Mesenchymal stem cell (in vitro differentiated cells and primary cell): ENCODE measurements at regions not wholly inside any gene's neighbourhood (a gene's known extent, or its start where the extent isn't known, plus 50 kb on each side); places are given as distances from the start of the nearest gene placed in this dataset.

ENCODE experiments used
- DNase-seq: peaks from one replicate; pipeline ENCODE4 v3.0.0-alpha.2; 2013
- H2AFZ ChIP-seq: one replicate; pipeline ENCODE4 v1.6.1; 2013; ENCODE audit warnings: low read depth, mild to moderate bottlenecking, control low read depth, inconsistent platforms, low read length, moderate library complexity
- H2AK5ac ChIP-seq: 2 replicates; pipeline ENCODE4 v1.6.1; 2013; ENCODE audit warnings: low read length, moderate library complexity, mild to moderate bottlenecking, inconsistent platforms; ENCODE audit not compliant: severe bottlenecking
- H2BK120ac ChIP-seq: one replicate; pipeline ENCODE4 v1.6.1; 2013; ENCODE audit warnings: low read depth, mild to moderate bottlenecking, inconsistent platforms, low read length, moderate library complexity
- H2BK12ac ChIP-seq, 2 experiments: one replicate each; pipeline ENCODE4 v1.6.1; 2013; ENCODE audit warnings: inconsistent platforms in 2 of 2, low read length in 2 of 2, mild to moderate bottlenecking in 2 of 2, moderate library complexity in 2 of 2, control low read depth in 1 of 2
- H2BK15ac ChIP-seq: one replicate; pipeline ENCODE4 v1.6.1; 2013; ENCODE audit warnings: mild to moderate bottlenecking, low read depth, inconsistent platforms; ENCODE audit not compliant: poor library complexity, severe bottlenecking
- H2BK5ac ChIP-seq: 2 replicates; pipeline ENCODE4 v1.6.1; 2013; ENCODE audit warnings: low read depth, mild to moderate bottlenecking, low read length, control low read depth, inconsistent platforms; ENCODE audit not compliant: poor library complexity, severe bottlenecking
- H3K14ac ChIP-seq, 2 experiments: one replicate each; pipeline ENCODE4 v1.6.1; 2013; ENCODE audit warnings: inconsistent platforms in 2 of 2, low read length in 2 of 2, control low read depth in 1 of 2, mild to moderate bottlenecking in 1 of 2, moderate library complexity in 1 of 2
- H3K18ac ChIP-seq, 2 experiments: one replicate each; pipeline ENCODE4 v1.6.1; 2013; ENCODE audit warnings: inconsistent platforms in 2 of 2, low read length in 2 of 2, control low read depth in 1 of 2, low read depth in 1 of 2, mild to moderate bottlenecking in 1 of 2
- H3K23ac ChIP-seq, 2 experiments: one replicate each; pipeline ENCODE4 v1.6.1; 2013; ENCODE audit warnings: inconsistent platforms in 2 of 2, low read length in 2 of 2, mild to moderate bottlenecking in 2 of 2, moderate library complexity in 2 of 2, control low read depth in 1 of 2
- H3K27ac ChIP-seq: 2 replicates; pipeline ENCODE4 v1.5.1; 2013; ENCODE audit warnings: mild to moderate bottlenecking, moderate library complexity, low read length, control low read depth, inconsistent platforms; ENCODE audit not compliant: poor library complexity, severe bottlenecking
- H3K27me3 ChIP-seq, 2 experiments: 2 replicates each; pipeline versions ENCODE4 v1.6.1 to v1.7.0; 2013; ENCODE audit warnings: low read length in 2 of 2, mild to moderate bottlenecking in 2 of 2, moderate library complexity in 2 of 2, control low read depth in 1 of 2, inconsistent platforms in 1 of 2; ENCODE audit not compliant: control insufficient read depth in 1 of 2, insufficient read depth in 1 of 2
- H3K36me3 ChIP-seq, 2 experiments: 2 replicates each; pipeline versions ENCODE4 v1.6.1 to v1.7.0; 2013; ENCODE audit warnings: low read length in 2 of 2, control low read depth in 1 of 2, inconsistent platforms in 1 of 2, low read depth in 1 of 2, mild to moderate bottlenecking in 1 of 2; ENCODE audit not compliant: insufficient read depth in 2 of 2, control insufficient read depth in 1 of 2
- H3K4ac ChIP-seq, 2 experiments: one replicate each; pipeline ENCODE4 v1.6.1; 2013; ENCODE audit warnings: inconsistent platforms in 2 of 2, low read length in 2 of 2, mild to moderate bottlenecking in 2 of 2, moderate library complexity in 2 of 2, control low read depth in 1 of 2, low read depth in 1 of 2
- H3K4me1 ChIP-seq: 2 replicates; pipeline ENCODE4 v1.6.1; 2013; ENCODE audit warnings: low read depth, low read length, control low read depth; ENCODE audit not compliant: control insufficient read depth, insufficient read depth
- H3K4me2 ChIP-seq: 2 replicates; pipeline ENCODE4 v1.6.1; 2013; ENCODE audit warnings: low read length, mild to moderate bottlenecking, inconsistent platforms; ENCODE audit not compliant: poor library complexity, severe bottlenecking
- H3K4me3 ChIP-seq, 2 experiments: 2 replicates each; pipeline versions ENCODE4 v1.5.1 to v1.7.0; 2013; ENCODE audit warnings: low read length in 2 of 2, mild to moderate bottlenecking in 2 of 2, control low read depth in 1 of 2, low read depth in 1 of 2; ENCODE audit not compliant: insufficient read depth in 1 of 2
- H3K79me1 ChIP-seq: replicated peaks from 2 replicates; pipeline ENCODE4 v1.6.1; 2013; ENCODE audit warnings: mild to moderate bottlenecking, control low read depth, low read length, inconsistent platforms; ENCODE audit not compliant: poor library complexity, severe bottlenecking
- H3K9ac ChIP-seq: 2 replicates; pipeline ENCODE4 v1.7.0; 2013; ENCODE audit warnings: mild to moderate bottlenecking, low read length, moderate library complexity
- H3K9me3 ChIP-seq: 2 replicates; pipeline ENCODE4 v1.7.0; 2013; ENCODE audit warnings: mild to moderate bottlenecking, low read length; ENCODE audit not compliant: control insufficient read depth
- H4K8ac ChIP-seq: one replicate; pipeline ENCODE4 v1.6.1; 2013; ENCODE audit warnings: inconsistent platforms, mild to moderate bottlenecking, low read length, moderate library complexity
- H4K91ac ChIP-seq: one replicate; pipeline ENCODE4 v1.6.1; 2013; ENCODE audit warnings: mild to moderate bottlenecking, low read length, inconsistent platforms
- WGBS: methylation state at CpG from one replicate; pipeline ENCODE4 v1.1.7; 2013; ENCODE audit warnings: mixed read lengths; 5-methylcytosine and 5-hydroxymethylcytosine counted together

DNA sequence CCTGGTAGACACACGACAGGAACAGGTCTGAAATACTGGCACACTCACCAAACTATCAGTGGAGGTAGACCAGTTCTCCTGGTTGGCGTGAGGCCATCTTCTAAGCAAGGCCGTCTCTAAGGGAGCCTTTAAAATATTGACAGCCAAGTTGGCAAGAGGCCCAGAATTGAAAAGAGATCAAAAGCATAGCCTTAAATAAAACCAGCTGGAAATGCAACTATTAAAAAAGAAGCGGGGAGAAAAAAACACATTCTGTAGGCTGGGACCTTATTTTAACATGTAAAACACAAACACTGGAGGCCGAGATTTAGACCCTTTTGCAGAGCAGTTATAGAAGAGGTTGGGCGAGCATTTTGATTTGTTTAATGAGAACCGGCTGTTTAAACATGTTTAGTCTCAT lies 233.0 kb upstream of the CLNK start:
- H3K4me1 ChIP-seq = no peaks in the 10 kb centered on the region
- H2BK15ac ChIP-seq = no peak overlapping the region
- no peak overlapping the region for H3K4me2 ChIP-seq
- H3K4me3 ChIP-seq = no peak overlapping the region
- H4K91ac ChIP-seq = no peak overlapping the region
- no peak overlapping the region for H3K23ac ChIP-seq
- no peaks in the 10 kb centered on the region for H3K9me3 ChIP-seq
- H2AK5ac ChIP-seq = no peak overlapping the region
- H3K27me3 ChIP-seq = no peaks in the 10 kb centered on the region
- H2BK5ac ChIP-seq = no peak overlapping the region
- no peak overlapping the region for H4K8ac ChIP-seq
- no peak overlapping the region for H3K18ac ChIP-seq
- DNase-seq = no peak
- no peaks in the 10 kb centered on the region for H3K79me1 ChIP-seq
- H3K4ac ChIP-seq = no peak overlapping the region
- no peaks in the 10 kb centered on the region for H3K36me3 ChIP-seq
- no peak overlapping the region for H2AFZ ChIP-seq
- no peak overlapping the region for H2BK12ac ChIP-seq
- H2BK120ac ChIP-seq = no peak overlapping the region
- no peak overlapping the region for H3K14ac ChIP-seq
- no peak overlapping the region for H3K27ac ChIP-seq
- no peak overlapping the region for H3K9ac ChIP-seq
- 86% methylated on average over 7 of the region's 7 CpGs for WGBS

DNA sequence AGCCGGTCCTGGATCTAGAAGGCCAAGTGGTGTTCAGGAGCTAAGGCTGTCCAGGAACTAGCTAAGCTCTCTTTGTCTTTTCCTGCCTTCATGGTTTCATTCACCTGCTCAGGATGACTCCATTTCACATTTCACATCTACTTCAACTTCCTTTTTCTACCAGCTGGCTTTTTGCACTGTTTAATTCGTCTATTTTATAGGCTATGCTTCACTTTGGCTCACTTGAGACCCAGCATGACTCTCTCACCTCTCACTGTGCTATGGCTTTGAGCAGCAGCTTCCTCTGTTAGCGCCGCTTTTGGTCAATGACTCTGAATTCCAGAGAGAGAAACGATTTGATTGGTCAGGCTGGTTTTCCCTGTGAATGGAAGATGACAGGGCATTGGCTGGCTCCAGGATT lies 213.5 kb upstream of the CLNK start:
- H3K18ac ChIP-seq = no peak overlapping the region
- no peak overlapping the region for H3K23ac ChIP-seq
- no peaks in the 10 kb centered on the region for H3K9me3 ChIP-seq
- H3K27ac ChIP-seq = no peak overlapping the region
- H3K4me2 ChIP-seq = no peak overlapping the region
- H4K91ac ChIP-seq = no peak overlapping the region
- no peak overlapping the region for H3K9ac ChIP-seq
- no peak overlapping the region for H2BK120ac ChIP-seq
- no peak overlapping the region for H2BK12ac ChIP-seq
- no peak overlapping the region for H4K8ac ChIP-seq
- H3K14ac ChIP-seq = no peak overlapping the region
- H3K27me3 ChIP-seq = no peaks in the 10 kb centered on the region
- H3K4me1 ChIP-seq = no peaks in the 10 kb centered on the region
- H2BK5ac ChIP-seq = no peak overlapping the region
- H2AFZ ChIP-seq = no peak overlapping the region
- H2BK15ac ChIP-seq = no peak overlapping the region
- H3K4me3 ChIP-seq = no peak overlapping the region
- no peaks in the 10 kb centered on the region for H3K79me1 ChIP-seq
- no peak overlapping the region for H3K4ac ChIP-seq
- WGBS = 84% methylated on average over 5 of the region's 5 CpGs
- no peak overlapping the region for H2AK5ac ChIP-seq
- DNase-seq = no peak
- no peaks in the 10 kb centered on the region for H3K36me3 ChIP-seq

DNA sequence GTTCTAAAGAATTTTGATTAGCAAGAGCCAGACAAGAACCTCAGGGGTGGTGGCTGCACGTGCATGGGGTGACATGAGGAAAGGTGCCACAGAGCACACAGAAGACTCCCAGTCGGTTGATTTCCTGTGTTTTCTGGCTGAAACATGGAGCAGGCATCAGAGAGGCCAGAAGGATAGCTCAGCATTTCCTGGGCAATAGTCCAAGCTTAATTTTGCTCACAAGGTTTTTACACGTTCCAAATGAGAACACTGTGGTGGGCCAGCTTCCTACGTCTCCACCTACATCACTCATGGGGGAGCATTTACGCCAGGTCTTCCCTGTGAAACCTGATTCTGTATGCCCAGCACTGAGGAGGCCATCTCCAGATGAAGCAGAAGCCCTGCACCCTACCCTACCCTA lies 212.5 kb upstream of the CLNK start:
- H3K18ac ChIP-seq = no peak overlapping the region
- no peaks in the 10 kb centered on the region for H3K9me3 ChIP-seq
- H3K23ac ChIP-seq = no peak overlapping the region
- H3K36me3 ChIP-seq = no peaks in the 10 kb centered on the region
- H3K27me3 ChIP-seq = no peaks in the 10 kb centered on the region
- no peak overlapping the region for H3K4me3 ChIP-seq
- no peak overlapping the region for H2BK120ac ChIP-seq
- H3K27ac ChIP-seq = no peak overlapping the region
- no peak overlapping the region for H2BK5ac ChIP-seq
- DNase-seq = no peak
- no peak overlapping the region for H4K91ac ChIP-seq
- no peak overlapping the region for H3K14ac ChIP-seq
- H2BK12ac ChIP-seq = no peak overlapping the region
- no peak overlapping the region for H2AFZ ChIP-seq
- no peak overlapping the region for H2BK15ac ChIP-seq
- H3K4me2 ChIP-seq = no peak overlapping the region
- 95% methylated on average over 5 of the region's 5 CpGs for WGBS
- H4K8ac ChIP-seq = no peak overlapping the region
- no peak overlapping the region for H2AK5ac ChIP-seq
- no peak overlapping the region for H3K9ac ChIP-seq
- H3K4ac ChIP-seq = no peak overlapping the region
- H3K4me1 ChIP-seq = no peaks in the 10 kb centered on the region
- no peaks in the 10 kb centered on the region for H3K79me1 ChIP-seq

DNA sequence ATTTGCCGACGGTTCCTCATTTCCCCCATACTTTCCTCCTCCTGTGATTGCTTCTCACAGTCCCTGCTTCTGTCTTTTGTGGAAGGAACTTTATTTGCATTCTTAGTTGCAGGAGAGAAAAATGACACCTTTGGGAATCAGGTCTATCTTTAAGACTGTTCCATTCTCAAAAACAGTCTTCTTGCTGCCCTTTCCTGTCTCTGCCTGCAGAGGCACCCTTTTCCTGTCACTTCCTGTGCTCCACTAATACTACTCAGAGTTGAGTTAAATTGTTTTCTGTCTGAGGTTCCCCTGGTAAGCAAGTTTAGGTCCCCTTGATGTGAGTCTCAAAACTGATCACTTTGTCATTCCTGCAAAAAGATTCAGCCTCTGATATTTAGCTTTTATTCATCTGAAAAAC lies 208.8 kb upstream of the CLNK start:
- Histone ChIP-seq H3K14ac (peak overlapping the region in 1 of 2 experiments; percentile 8), H2BK5ac (no peak overlapping the region), H2BK12ac (no peak overlapping the region), H3K4ac (no peak overlapping the region), H3K18ac (no peak overlapping the region), H2AFZ (no peak overlapping the region), H4K91ac (no peak overlapping the region), H4K8ac (no peak overlapping the region), H3K27me3 (no peaks in the 10 kb centered on the region), H3K9ac (no peak overlapping the region), H3K4me3 (no peak overlapping the region), H2BK15ac (no peak overlapping the region), H2AK5ac (no peak overlapping the region), H3K79me1 (no peaks in the 10 kb centered on the region), H3K4me2 (no peak overlapping the region), H3K27ac (no peak overlapping the region), H3K23ac (no peak overlapping the region), H3K9me3 (no peaks in the 10 kb centered on the region), H3K36me3 (no peaks in the 10 kb centered on the region), H2BK120ac (no peak overlapping the region), H3K4me1 (no peaks in the 10 kb centered on the region)
- WGBS = no CpG with 5 or more reads among the region's 2 CpGs
- peak; percentile 3 for DNase-seq
